ENCODE measurements at regions not wholly inside any gene's neighbourhood (a gene's known extent, or its start where the extent isn't known, plus 50 kb on each side); places are given as distances from the start of the nearest gene placed in this dataset.
A peak's percentile ranks its signal among the peaks of the same experiment; 100 is the strongest.

GRCh38 chr15:47824147-47824546 lies 106.8 kb downstream of the SEMA6D start:
- no peak for DNase-seq (ENCODE audit: low read depth)
- H3K4me3 ChIP-seq (ENCODE audit: low read depth, low read length) = no peak overlapping the region
- no peak for TF ChIP-seq CTCF (conservative IDR thresholded peaks at IDR 0.05; ENCODE audit: low read depth, low read length)

GRCh38 chr15:47829667-47830066 lies 112.4 kb downstream of the SEMA6D start:
- no peak for TF ChIP-seq CTCF (conservative IDR thresholded peaks at IDR 0.05; ENCODE audit: low read depth, low read length)
- no peak for DNase-seq (ENCODE audit: low read depth)
- no peak overlapping the region for H3K4me3 ChIP-seq (ENCODE audit: low read depth, low read length)

- H3K4me3 ChIP-seq (ENCODE audit: low read depth, low read length) = no peak overlapping the region
- no peak for TF ChIP-seq CTCF (conservative IDR thresholded peaks at IDR 0.05; ENCODE audit: low read depth, low read length)
- DNase-seq (ENCODE audit: low read depth) = no peak
These were observed 116.8 kb downstream of the SEMA6D start for GRCh38 chr15:47834093-47834492.

GRCh38 chr15:47839233-47839825 lies 122.0 kb downstream of the SEMA6D start:
- TF ChIP-seq CTCF (conservative IDR thresholded peaks at IDR 0.05; ENCODE audit: low read depth, low read length) = no peak
- no peak for DNase-seq (ENCODE audit: low read depth)
- no peak overlapping the region for H3K4me3 ChIP-seq (ENCODE audit: low read depth, low read length)

GRCh38 chr15:47843124-47843663 lies 125.9 kb downstream of the SEMA6D start:
- DNase-seq (ENCODE audit: low read depth) = no peak
- H3K4me3 ChIP-seq (ENCODE audit: low read depth, low read length) = no peak overlapping the region
- TF ChIP-seq CTCF (conservative IDR thresholded peaks at IDR 0.05; ENCODE audit: low read depth, low read length) = peak; percentile 10

GRCh38 chr15:47844437-47844836 lies 127.1 kb downstream of the SEMA6D start:
- DNase-seq (ENCODE audit: low read depth) = no peak
- TF ChIP-seq CTCF (conservative IDR thresholded peaks at IDR 0.05; ENCODE audit: low read depth, low read length) = no peak
- H3K4me3 ChIP-seq (ENCODE audit: low read depth, low read length) = no peak overlapping the region
